M059J (cell line): ENCODE measurements at regions not wholly inside any gene's neighbourhood (a gene's known extent, or its start where the extent isn't known, plus 50 kb on each side); places are given as distances from the start of the nearest gene placed in this dataset.
A peak's percentile ranks its signal among the peaks of the same experiment; 100 is the strongest.
"Not testable (repeated sequence)": the region's sequence is repeated elsewhere in the genome, so short reads cannot be mapped to it uniquely, and the experiment has no call there.

Experiments used
- DNase-seq: peaks from one replicate; pipeline ENCODE4 v3.0.0-alpha.2; 2012; ENCODE audit warnings: low read depth

GRCh38 chr1:99501871-99502270, 144.0 kb upstream of the PALMD start:
- no peak for DNase-seq

GRCh38 chr1:99502400-99502799, 143.5 kb upstream of the PALMD start:
- no peak for DNase-seq

GRCh38 chr1:99503276-99503747, 142.6 kb upstream of the PALMD start:
- DNase-seq, result peak; percentile 47

- DNase-seq, result no peak
Observed at GRCh38 chr1:99504287-99504686, 141.6 kb upstream of the PALMD start.

- no peak for DNase-seq
Observed at GRCh38 chr1:99506631-99507030, 139.3 kb upstream of the PALMD start.

- not testable (repeated sequence) for DNase-seq
Observed at GRCh38 chr1:99507446-99507845, 138.5 kb upstream of the PALMD start.

- no peak for DNase-seq
Observed at GRCh38 chr1:99507906-99508732, 137.8 kb upstream of the PALMD start.

- DNase-seq, result not testable (repeated sequence)
Observed at GRCh38 chr1:99508733-99509445, 137.0 kb upstream of the PALMD start.

- DNase-seq, result not testable (repeated sequence)
Observed at GRCh38 chr1:99514823-99515552, 130.9 kb upstream of the PALMD start.

GRCh38 chr1:99516141-99516540, 129.8 kb upstream of the PALMD start:
- no peak for DNase-seq

GRCh38 chr1:99520121-99520520, 125.8 kb upstream of the PALMD start:
- DNase-seq, result no peak

GRCh38 chr1:99525331-99525730, 120.6 kb upstream of the PALMD start:
- no peak for DNase-seq

- peak; percentile 42 for DNase-seq
Observed at GRCh38 chr1:99527078-99527477, 118.8 kb upstream of the PALMD start.

- no peak for DNase-seq
Observed at GRCh38 chr1:99527545-99527944, 118.4 kb upstream of the PALMD start.

GRCh38 chr1:99529002-99529401, 116.9 kb upstream of the PALMD start:
- no peak for DNase-seq

- DNase-seq, result no peak
Observed at GRCh38 chr1:99531578-99532275, 114.2 kb upstream of the PALMD start.

GRCh38 chr1:99532276-99532580, 113.7 kb upstream of the PALMD start:
- no peak for DNase-seq

GRCh38 chr1:99533909-99534637, 111.8 kb upstream of the PALMD start:
- no peak for DNase-seq

- DNase-seq, result peak; percentile 75
Observed at GRCh38 chr1:99534638-99534930, 111.3 kb upstream of the PALMD start.

GRCh38 chr1:99535470-99536164, 110.3 kb upstream of the PALMD start:
- peak; percentile 59 for DNase-seq
